ENCODE measurements at regions not wholly inside any gene's neighbourhood (a gene's known extent, or its start where the extent isn't known, plus 50 kb on each side); places are given as distances from the start of the nearest gene placed in this dataset.

DNA sequence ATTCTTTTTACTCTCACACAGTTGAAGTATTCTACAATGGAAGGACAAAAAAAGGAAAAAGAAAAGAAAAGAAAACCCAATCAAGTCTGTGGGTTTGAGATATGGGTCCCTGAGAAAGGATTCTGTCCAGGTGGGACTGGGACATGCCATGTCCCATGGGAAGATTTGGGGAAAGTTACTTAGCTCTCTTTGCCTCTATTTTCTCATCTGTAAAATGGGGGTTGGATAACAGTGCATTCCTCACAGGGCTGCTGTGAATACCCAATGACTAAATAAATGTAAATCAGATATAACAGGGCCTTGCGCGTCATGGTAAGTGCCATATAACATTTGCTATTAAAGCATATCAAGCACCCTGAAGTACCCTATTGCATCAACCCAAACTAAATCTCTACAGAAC is 105.7 kb downstream of the CPN2 start:
- TF ChIP-seq GATA2 (IDR thresholded peaks at IDR 0.05; ENCODE audit: low read depth, low read length) = no peak
- TF ChIP-seq GATA3 (IDR thresholded peaks at IDR 0.05; ENCODE audit: low read depth, low read length) = no peak

All from SH-SY5Y (cell line).